NCI-H2196 treated with DMSO at 0.1 percent for 48 hours (cell line): ENCODE measurements at regions not wholly inside any gene's neighbourhood (a gene's known extent, or its start where the extent isn't known, plus 50 kb on each side); places are given as distances from the start of the nearest gene placed in this dataset.

Experiments
- DNase-seq: peaks from one replicate; lab custom pipeline; 2025; ENCODE audit not compliant: unreplicated experiment; lab: John Stamatoyannopoulos, UW

DNA sequence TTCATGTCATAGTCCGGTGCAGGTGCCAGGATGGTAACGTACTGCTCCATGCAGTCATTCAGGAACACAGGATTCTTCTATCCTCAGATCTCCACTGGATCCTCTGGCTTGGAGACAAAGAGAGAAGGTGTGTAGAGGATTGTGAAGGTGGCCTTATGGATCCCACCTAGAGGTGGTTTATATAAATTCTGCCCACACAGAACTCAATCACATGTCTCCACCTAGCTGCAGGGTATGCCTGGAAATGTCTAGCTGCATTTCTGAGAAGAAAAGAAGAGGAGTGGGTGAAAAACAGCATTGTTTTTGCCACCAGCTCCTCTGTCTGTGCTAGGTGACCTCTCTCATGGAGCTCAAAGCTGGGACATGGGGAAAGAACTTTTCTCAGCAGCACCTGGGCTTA, 478.7 kb downstream of the PDCD6IP start:
- DNase-seq = no peak

DNA sequence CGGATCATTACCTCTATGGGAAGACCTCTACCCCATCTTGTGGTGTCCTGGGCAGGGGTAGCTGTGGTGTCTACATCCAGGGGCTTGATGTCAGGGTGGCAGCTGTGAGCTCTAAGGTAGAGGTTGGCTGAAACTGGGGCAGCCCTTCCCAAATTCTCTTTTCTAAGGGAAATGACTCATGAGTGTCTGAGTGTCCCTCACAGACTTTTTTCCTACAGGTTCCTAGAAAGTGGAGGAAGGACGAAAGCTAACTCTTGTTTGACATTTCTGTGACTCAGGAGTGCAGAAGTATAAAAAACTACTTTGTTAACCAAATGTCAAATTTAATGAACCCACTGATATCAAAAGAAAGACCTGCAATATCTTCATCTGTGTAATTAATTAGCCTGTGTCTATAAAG, 481.5 kb downstream of the PDCD6IP start:
- no peak for DNase-seq

DNA sequence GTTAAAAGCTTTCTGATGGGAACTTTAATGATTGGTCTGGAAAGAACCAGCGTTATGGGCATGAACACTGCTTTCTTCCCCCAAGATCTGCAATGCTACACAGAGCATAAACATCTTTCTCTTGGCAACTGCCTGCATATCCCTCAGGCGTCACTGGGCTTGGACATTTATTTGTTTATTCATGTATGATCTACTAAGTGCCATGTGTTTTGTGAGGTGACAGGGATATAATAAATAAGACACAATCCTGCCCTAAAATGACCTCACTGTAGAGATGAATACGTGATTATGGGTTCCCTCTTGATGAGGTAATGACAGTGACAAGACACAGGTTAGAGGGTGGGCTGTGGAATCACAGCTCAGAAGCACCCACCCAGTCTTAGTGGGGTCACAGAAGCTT, 485.3 kb downstream of the PDCD6IP start:
- DNase-seq = no peak

DNA sequence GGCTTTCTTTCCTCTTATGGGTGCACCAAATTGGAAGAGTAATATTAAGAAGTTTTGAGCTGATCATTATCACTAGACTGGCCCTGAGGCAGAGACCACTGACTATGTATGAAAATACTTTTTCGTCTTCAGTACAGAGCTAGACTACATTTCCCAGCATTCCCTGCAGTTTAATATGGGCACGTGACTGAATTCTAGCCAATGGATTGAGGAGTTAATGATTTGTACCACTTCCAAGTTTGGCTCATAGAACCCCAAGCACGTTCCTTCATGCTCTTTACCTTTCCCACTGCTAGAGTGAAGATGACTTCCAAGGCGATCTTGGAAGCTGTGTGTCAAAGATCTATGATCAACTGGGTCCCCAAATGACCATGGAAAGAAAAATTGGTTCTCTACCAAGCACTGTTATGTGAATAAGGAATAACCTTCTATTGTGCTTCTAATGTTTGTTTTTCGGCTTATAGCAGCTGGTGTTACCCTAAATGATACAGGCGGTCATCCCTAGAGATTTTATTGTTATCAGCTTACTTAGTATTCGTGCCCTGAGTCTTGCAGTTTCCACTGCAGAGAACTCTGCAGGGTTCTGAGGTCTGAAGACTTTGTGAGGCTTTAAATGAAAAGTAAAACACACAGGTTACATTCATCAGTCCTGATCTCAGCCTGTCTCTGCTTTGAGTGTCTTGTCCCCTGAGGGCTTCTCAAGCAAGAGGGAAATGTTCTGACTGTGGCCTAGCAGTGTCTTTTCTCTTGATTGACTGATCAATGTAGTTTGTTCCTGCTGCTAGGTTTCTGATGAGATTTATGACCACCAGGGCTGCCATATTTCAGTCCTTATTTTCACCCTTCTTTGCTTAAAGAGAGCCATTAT, 486.8 kb downstream of the PDCD6IP start:
- no peak for DNase-seq

DNA sequence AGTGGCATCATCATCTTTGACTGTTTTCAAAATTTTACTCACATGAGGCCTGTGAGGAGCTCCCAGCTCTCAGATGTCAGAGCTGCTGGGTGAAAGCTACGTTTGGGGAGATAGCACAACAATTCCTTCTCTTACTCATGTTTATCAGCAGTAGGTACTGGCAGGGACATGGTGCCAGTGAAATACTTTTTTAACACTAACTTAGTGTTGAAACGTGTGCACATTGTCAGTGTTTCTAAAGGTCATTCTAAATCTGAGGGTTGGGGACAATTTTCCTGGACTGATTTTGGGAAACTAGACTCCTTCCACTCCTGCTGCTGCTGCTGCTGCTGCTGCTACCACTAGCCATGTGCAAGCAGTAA, 487.4 kb downstream of the PDCD6IP start:
- DNase-seq = no peak

DNA sequence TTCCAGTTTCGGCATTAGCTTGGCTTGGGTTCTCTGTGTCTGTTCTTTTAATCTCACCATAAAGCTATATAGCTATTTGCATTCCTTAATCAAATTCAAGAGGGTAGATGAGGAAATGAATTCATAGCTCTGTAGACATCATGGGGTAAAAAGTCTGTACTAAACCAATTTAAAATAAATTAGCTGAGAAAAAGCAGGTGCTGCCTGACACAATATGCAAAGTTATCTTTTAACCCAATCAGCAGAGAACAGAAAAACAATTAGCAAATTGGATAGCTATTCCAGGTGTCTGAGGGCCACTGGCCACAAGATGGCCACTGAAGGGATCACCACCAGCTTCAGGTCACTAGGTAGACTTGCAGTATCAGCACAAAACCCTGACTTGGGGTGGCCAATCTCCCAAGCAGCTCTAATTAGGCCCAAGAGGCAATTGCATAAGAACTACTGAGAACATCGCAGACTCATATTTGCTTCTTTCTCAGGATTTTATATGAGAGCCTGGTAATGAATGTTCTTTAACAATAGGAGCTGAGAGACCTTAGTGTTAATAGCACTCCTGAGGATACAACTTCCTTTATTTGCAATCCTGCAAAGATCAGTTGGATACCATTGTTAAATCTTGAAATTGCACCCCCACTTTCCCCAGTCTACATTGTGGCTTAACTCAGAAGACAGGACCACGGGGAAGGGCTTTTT, 494.3 kb downstream of the PDCD6IP start:
- DNase-seq = no peak

DNA sequence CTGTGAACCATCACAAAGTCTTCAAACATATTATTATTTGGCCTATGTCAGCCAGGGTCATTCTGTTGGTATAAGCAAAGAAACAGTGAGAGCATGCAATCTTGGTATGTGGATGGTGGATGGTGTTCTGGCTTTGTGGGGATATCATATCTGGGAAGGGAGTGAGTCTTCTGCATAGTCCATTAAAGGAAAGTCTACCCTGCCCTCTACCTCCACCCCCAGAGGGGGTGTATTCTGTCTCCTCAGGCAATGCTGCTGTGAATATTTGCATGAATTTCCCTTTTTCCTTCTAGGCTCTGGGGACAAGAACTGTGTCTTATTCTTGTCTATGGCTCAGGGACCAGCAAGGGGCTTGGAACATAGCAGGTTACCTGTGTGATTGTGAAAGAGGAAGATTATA, 495.8 kb downstream of the PDCD6IP start:
- no peak for DNase-seq

DNA sequence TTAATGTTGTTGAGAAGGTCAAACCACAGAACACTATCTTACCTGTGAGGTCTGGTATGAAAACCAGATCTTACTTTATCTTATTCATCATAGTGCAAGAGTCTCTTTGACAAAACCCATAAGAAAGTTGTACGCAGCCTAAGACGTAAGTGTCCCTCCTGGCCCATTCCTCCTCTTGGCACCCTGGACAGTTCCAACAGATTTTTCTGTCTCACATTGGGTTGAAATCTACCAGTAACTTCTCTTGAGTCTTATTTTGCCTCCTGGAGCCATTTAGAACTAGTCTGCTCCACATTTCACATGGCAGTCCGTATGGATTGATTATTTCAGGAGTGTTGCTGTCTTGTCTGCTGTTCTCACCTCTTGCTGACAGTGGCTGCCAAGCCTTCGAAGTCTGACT, 498.4 kb downstream of the PDCD6IP start:
- DNase-seq = no peak

DNA sequence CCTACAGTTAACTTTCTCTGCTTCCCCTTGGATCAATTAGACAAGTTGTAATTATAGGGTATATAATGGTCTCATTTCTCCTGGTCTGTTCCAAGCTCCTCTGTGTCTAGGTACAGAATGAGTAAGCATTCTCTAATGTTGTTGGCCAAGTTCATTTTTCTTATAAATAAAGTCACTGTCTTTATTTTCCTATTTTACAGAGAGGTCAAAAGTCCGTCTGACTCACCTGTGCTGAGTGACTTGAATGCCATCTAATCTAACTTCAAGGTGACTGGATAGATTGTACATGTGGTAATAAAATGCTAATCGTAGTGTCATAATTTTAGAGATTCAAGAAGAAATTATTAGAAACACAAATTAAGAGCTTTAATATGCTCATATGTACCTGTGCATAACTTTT, 500.2 kb downstream of the PDCD6IP start:
- no peak for DNase-seq

DNA sequence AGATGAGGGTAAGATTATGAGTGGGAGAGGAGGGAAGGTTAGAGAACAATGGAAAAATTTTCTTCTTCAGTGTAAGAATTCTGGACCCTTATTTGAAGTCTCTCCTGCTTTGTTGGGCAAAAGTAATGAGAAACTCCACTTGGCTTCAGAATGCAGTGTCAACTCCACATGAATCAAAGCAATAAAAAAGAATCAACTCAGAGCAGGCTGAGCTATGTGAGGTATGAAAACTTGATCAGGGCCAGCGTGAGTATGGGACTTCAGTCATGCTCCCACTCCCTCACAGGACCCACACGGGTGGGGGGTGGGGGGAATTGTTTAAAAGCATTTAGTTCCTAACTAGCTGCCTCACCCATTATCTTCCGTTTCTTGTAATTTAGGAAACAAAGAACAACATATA, 502.2 kb downstream of the PDCD6IP start:
- DNase-seq = no peak

DNA sequence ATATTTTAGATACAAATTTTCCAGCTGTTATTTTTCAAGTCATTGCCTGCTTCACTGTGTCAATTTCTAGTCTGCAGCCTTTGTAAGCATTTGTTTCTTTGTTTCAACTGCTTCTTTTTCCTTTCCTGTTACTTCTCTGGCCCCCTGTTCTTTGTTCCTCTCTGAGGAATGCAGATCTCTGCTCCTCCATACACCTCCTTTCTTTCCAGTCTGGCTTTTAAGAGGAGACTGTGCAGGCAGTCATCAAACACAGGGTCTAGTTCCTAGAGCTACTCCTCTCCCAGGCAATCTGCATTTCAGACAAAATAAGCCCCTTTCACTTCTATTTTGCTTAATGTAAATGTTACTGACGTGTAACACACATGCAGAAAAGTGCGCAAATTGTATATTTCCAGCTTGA, 502.9 kb downstream of the PDCD6IP start:
- no peak for DNase-seq

DNA sequence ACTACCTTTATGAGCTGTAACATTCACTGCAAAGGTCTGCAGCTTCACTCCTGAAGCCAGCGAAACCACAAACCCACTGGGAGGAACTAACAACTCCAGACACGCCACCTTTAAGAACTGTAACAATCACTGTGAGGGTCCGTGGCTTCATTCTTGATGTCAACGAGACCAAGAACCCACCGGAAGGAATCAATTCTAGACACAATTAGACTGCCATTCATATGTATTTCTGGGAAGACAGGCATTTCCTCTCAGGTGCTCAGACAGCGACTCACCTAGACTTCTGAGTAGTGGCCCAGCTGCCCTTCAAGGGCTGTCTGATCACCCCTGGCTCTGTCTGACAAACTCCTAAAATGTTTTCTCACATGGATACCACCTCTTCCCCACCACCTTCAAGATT, 506.8 kb downstream of the PDCD6IP start:
- DNase-seq = no peak

DNA sequence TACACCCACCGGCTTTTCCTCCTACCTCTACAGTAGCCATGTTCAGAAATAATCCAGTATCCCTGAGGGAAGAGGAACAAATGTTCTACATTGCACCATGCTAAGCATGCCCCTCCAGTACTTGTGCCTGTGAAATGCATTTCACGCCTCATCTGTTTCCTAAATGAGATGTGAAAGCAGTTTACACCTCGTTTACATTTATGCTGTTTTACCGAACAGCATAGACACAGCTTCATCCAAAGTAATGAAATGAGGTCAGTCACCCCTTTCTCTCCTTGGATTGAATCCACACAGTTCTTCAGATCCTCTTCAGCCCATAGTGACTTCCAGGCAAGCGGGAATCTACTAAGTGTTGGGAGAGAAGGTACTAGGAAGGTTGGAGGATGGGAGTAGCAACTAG, 514.3 kb downstream of the PDCD6IP start:
- no peak for DNase-seq

DNA sequence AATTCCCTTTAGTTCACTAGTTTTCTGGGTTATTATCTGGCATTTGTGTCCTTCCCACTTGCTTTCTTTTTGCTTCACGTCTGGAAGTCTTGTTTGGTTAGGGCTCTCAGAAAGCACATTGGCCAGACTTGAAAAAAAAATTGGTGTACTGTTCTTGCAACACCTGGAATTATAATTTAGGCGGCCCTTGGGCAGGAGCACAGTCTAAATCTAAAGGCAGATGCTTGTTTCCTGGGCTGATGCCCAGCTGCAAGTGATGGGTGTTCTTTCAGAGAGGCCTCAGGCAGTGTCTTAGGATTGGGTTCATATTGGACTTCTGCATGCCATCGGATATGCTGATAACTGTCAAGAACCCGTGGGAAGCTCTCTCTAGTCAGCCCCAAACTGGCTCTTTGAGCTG, 521.5 kb downstream of the PDCD6IP start:
- no peak for DNase-seq

DNA sequence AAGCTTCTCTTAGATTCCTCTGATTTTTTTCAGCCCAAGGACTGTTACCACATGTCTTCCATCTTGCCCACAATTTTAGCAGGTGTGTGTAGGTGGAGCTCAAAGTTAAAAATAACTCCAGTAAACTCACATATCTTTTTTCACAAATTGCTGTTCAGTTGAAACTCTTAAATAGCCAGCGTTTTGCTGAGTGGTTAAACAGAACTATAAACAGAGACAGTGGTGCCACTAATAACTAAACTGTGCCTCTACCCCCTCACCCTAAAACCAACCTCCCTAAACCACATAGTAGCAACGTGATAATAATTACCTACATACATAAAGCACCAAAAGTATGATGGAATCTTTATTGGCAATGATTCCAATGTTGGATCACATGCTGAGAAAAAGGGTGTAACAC, 525.1 kb downstream of the PDCD6IP start:
- no peak for DNase-seq

DNA sequence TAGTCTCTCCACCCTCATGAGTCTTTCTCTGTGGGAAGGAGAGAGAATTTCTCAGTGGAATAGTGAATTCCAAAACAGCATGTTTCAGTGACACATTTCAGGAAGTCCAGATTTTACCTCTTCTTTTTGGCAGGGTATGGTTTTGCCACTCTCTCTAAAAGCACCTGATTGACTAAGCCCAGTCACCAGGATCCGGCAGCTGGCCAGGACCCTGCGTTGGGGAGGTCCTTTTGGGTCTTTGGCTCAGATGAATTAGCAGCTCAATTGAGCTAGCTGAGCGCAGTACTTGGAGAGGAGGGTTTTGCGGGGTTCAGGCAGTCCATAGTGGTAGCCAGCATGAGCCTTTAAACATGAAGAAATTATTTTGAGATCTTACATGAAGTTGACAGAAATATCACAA, 548.2 kb downstream of the PDCD6IP start:
- no peak for DNase-seq

DNA sequence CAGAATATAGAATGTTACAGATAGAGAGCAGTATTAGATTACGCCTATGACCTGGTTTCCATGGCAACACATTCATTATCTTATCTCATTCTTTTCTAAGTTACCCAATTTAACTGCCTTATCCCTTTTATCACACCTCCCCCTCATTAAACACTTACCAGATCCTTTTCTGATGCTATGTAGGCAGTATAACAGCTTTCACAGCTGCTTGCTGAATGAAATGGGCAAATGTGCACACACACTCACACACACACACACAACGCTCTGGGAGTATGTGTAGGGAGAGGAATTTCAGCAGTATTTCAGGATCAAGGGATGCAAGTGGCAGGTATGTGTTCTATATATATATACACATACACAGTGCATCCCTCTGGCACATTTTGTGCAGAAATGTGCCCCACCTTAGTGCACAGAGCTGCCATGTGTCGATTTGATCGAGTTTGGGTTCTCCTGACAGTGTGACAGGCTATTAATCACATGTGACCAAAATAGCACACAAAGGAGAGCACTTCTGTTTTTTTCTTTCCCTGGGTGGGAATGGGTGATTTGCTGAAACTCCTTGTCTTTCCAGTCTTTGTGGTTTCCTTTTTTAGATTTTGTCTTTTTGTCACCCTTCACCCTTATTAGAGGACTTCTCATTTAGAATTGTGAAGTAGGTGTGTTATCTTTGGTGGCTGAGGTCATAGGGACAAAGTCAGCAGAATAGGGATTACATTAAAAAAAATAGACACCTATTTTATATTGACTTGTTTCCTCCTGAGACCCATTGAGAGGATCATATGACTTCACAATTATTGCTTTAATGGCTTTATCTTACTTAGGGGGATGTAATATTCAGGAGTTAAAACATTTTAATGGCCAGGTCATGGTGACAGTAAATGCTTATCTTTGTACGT, 553.7 kb downstream of the PDCD6IP start:
- DNase-seq = no peak

DNA sequence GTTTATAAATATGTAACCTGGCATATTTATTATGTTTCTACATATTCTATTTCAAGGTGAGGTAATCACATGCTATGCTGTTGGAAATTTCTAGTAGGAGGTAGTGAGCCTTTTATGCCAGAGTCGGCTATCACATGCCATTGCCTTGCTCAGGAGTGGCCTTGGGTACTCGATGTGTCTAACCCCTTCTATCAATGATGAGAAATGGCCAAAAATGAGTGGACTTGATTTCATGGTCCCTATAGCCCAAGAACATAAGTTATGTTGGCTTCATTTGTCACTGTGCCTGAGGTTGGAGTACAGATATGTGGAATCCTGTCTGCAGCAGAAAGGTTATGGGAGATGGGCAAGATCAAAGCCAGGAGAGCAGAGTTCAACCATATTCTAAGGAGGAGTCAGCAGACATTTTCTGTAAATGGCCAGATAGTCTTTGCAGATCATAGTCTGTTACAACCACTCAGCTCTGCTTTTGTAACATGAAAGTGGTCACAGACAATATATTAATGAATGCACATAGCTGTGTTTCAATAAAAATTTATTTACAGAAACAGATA, 554.4 kb downstream of the PDCD6IP start:
- no peak for DNase-seq

DNA sequence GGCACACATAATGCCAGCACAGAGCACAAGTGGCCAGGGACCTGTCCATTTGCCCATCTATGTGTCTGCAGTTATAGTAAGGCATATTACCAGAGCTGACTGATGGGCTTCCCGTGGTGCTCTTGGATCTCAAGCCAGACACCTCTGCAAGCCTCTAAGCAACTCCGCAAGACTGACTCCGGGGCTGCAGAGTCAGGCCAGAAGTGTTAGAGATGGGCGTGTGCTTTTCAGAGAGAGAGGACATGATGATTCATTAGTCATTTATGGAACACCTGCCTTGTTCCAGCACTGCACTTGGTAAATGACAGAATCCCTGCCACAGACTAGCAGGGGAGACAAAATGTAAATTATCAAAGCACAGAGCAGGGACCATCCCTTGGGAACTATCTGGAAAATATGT, 559.0 kb downstream of the PDCD6IP start:
- DNase-seq = no peak

DNA sequence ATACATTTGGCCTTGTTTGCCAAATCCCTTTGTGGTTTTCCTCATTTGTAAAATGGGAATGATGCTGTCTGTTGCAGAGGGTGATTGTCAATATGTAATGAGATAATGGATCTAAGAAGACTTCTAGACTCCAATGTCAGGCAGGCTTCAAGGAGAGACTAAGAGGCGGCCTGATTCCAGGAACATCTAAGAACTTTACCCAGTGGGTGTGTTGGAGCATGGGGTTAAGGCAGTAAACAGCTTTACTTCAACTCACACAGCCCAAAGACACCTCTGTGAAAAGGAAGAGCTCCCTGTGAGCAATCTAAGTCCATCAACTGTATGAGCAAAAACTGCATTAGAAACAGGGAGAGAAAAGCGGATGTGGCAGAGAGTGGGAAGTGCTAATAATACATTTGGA, 560.6 kb downstream of the PDCD6IP start:
- DNase-seq = no peak

DNA sequence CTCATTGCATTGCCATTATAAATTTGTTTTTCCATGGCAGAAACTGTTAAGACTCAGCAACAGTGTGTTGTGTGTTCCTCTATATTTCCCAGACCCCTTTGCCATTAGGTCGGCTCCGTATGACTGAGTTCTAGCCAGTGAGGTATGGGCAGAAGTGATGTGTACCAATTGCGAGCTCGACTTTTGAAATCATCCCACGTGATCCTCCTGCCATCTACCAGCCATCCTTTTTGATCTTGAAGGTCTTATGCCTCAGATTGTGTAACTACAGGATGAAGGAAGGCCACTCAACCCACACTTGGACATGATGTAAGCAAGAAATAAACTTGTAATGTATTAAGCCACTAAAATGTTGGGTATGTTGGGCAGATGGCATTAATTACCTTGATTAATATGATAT, 562.3 kb downstream of the PDCD6IP start:
- DNase-seq = no peak
